GM10248 (cell line): ENCODE measurements at regions not wholly inside any gene's neighbourhood (a gene's known extent, or its start where the extent isn't known, plus 50 kb on each side); places are given as distances from the start of the nearest gene placed in this dataset.

Source experiments
- CTCF ChIA-PET: fragments of 300-600 bp; sonication (Branson Sonifier 250); formaldehyde crosslinking; extraction: SDS; loops from one replicate; lab custom pipeline; 2021; ENCODE audit warnings: antibody characterized with exemption; lab: Yijun Ruan, JAX
- POLR2A ChIA-PET: fragments of 350-650 bp; sonication (Branson Sonifier 250); formaldehyde crosslinking; extraction: SDS; loops from one replicate; lab custom pipeline; 2020; ENCODE audit warnings: antibody characterized with exemption; lab: Yijun Ruan, JAX
- DNase-seq: peaks from one replicate; pipeline ENCODE4 v3.0.0; 2012; ENCODE audit errors: extremely low spot score
- TF ChIP-seq, protein P1 (sequence below): IDR thresholded peaks from 2 replicates; pipeline ENCODE4 v1.5.1; 2012; ENCODE audit warnings: mild to moderate bottlenecking, low read depth; ENCODE audit errors: extremely low read depth, missing control alignments, control extremely low read depth

DNA sequence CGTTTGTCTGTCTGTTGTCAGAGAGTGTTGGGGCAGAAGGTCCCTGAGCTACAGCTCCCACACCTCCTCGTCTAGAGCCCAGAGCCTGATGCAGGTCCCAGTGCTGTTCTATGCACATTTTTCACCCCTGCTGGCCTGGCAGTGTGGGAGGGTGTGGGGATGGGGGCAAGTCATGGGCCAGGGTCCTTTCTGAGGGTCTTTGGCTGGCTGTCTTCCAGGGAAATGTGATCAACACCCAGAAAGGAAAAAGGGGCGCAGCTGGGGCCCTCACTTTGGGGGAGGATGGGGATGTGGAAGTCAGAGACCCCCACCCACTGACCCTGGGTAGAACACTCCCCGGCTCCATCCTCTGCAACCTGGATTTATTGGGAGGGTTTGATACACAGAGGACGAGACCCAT, 50.0 kb upstream of the ZNF716 start:
- POLR2A ChIA-PET, result no interaction called here

More for the DNA sequence above, 50.0 kb upstream of the ZNF716 start:
- CTCF ChIA-PET, result no interaction called here
- TF ChIP-seq, protein P1, sequence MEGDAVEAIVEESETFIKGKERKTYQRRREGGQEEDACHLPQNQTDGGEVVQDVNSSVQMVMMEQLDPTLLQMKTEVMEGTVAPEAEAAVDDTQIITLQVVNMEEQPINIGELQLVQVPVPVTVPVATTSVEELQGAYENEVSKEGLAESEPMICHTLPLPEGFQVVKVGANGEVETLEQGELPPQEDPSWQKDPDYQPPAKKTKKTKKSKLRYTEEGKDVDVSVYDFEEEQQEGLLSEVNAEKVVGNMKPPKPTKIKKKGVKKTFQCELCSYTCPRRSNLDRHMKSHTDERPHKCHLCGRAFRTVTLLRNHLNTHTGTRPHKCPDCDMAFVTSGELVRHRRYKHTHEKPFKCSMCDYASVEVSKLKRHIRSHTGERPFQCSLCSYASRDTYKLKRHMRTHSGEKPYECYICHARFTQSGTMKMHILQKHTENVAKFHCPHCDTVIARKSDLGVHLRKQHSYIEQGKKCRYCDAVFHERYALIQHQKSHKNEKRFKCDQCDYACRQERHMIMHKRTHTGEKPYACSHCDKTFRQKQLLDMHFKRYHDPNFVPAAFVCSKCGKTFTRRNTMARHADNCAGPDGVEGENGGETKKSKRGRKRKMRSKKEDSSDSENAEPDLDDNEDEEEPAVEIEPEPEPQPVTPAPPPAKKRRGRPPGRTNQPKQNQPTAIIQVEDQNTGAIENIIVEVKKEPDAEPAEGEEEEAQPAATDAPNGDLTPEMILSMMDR, result no peak
- DNase-seq, result no peak
